ENCODE measurements at regions not wholly inside any gene's neighbourhood (a gene's known extent, or its start where the extent isn't known, plus 50 kb on each side); places are given as distances from the start of the nearest gene placed in this dataset.

- no peak for TF ChIP-seq POLR2A (IDR thresholded peaks at IDR 0.05)
- TF ChIP-seq CTCF (IDR thresholded peaks at IDR 0.05), result no peak
These were observed 212.3 kb upstream of the B3GAT1 start for GRCh38 chr11:134624166-134624920.
